ENCODE measurements at regions not wholly inside any gene's neighbourhood (a gene's known extent, or its start where the extent isn't known, plus 50 kb on each side); places are given as distances from the start of the nearest gene placed in this dataset.

DNA sequence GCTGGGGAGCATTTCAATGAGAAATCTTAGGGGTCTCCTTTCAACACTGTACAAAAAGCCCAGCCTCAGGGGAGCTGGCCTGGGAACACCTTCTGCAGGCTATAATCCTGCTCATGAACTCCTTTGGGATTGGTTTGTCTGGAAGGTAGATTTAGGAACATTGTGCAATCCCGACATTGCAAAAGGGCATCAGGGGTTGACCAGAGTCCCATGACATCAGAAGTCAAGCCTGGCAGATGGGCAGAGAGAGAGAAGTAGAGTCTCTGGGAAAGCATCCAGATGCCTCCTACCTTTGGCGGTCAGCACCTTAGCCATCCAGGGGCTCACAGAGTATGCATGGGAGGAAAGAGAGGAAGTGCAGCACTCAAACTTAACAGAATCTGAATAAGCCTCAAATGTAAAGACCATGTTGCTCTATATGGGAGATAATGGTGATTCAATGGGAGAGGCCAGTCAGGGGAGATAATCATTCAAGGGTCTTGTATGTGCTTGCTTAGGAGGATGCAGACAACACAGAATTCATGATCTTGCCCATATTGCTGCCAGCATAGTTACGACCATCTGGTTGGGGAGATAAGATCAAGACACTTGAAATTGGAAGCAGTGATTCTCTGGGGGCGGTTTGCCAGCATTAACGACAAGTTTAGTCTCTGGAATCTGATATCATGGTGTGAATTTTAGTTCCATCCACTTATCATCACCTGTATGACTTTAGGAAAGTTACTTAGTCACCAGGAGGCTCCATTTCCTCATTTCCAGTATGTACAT is 58.3 kb upstream of the UPP2 start:
- TF ChIP-seq CTCF (IDR thresholded peaks at IDR 0.05): no peak
- ATAC-seq: no peak
- intact Hi-C loops (cut with micrococcal nuclease): no loop called here

GRCh38 chr2:158042666-158043065 is 59.0 kb upstream of the UPP2 start:
- no peak overlapping the region for H3K4me3 Mint-ChIP-seq
- intact Hi-C loops (cut with micrococcal nuclease): no loop called here
- H3K4me1 Mint-ChIP-seq (ENCODE audit: low read depth): no peaks in the 10 kb centered on the region
- no peaks in the 10 kb centered on the region for H3K9me3 Mint-ChIP-seq
- ChIA-PET CTCF (interaction anchor here (1.5 kb wide), 1 partner anchor 9 kb away, joined by 6 read pairs; no protein-coding TSS in a partner anchor), POLR2A (no interaction called here)
- H3K27ac Mint-ChIP-seq: no peak overlapping the region
- TF ChIP-seq CTCF (IDR thresholded peaks at IDR 0.05): no peak
- no peak for ATAC-seq
- DNase-seq: no peak
- no peaks in the 10 kb centered on the region for H3K36me3 Mint-ChIP-seq (ENCODE audit: low read depth)
- peaks cover 2% of the 10 kb centered on the region for H3K27me3 Mint-ChIP-seq

More for the DNA sequence above, 58.3 kb upstream of the UPP2 start:
- no peak overlapping the region for H3K4me3 Mint-ChIP-seq
- POLR2A ChIA-PET: no interaction called here
- H3K36me3 Mint-ChIP-seq (ENCODE audit: low read depth): no peaks in the 10 kb centered on the region
- peaks cover 2% of the 10 kb centered on the region for H3K27me3 Mint-ChIP-seq
- no peaks in the 10 kb centered on the region for H3K4me1 Mint-ChIP-seq (ENCODE audit: low read depth)
- CTCF ChIA-PET: interaction anchor here (1.5 kb wide), 1 partner anchor 10 kb away, joined by 6 read pairs; no protein-coding TSS in a partner anchor
- no peak for DNase-seq
- H3K9me3 Mint-ChIP-seq: no peaks in the 10 kb centered on the region
- H3K27ac Mint-ChIP-seq: no peak overlapping the region

DNA sequence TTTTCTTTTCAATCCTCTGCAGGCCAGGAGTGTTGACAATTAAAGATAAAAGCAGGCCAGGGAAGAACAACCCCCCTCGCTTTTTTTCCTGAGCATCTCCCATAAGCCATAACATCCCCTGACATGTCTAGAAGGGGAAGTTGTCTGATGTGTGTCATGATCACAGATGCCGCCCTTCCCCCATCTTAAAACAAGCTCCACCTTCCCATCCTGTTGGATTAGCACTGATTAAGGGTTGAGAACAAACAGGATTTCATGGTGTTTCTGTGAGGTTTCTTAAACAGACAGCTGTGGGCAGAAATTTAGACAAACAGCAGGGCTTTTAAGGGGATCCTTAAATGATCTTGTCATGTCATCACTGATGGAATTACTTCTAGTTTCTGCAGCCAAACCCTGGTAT is 59.4 kb upstream of the UPP2 start:
- H3K4me1 Mint-ChIP-seq (ENCODE audit: low read depth): no peaks in the 10 kb centered on the region
- DNase-seq: no peak
- H3K27ac Mint-ChIP-seq: no peak overlapping the region
- H3K9me3 Mint-ChIP-seq: no peaks in the 10 kb centered on the region
- peaks cover 6% of the 10 kb centered on the region for H3K27me3 Mint-ChIP-seq
- intact Hi-C loops (cut with micrococcal nuclease): no loop called here
- POLR2A ChIA-PET: no interaction called here
- H3K4me3 Mint-ChIP-seq: no peak overlapping the region
- CTCF ChIA-PET: interaction anchor here (1.5 kb wide), 1 partner anchor 8 kb away, joined by 6 read pairs; no protein-coding TSS in a partner anchor
- ATAC-seq: no peak
- no peaks in the 10 kb centered on the region for H3K36me3 Mint-ChIP-seq (ENCODE audit: low read depth)
- no peak for TF ChIP-seq CTCF (IDR thresholded peaks at IDR 0.05)

GRCh38 chr2:158041400-158041799 is 60.3 kb upstream of the UPP2 start:
- no peak for DNase-seq
- CTCF ChIA-PET: interaction anchor here (1.8 kb wide), 1 partner anchor 17 kb away, joined by 6 read pairs; no protein-coding TSS in a partner anchor
- peaks cover 7% of the 10 kb centered on the region for H3K27me3 Mint-ChIP-seq
- H3K9me3 Mint-ChIP-seq: no peaks in the 10 kb centered on the region
- H3K27ac Mint-ChIP-seq: no peak overlapping the region
- TF ChIP-seq CTCF (IDR thresholded peaks at IDR 0.05): no peak
- POLR2A ChIA-PET: no interaction called here
- ATAC-seq: no peak
- H3K4me1 Mint-ChIP-seq (ENCODE audit: low read depth): no peaks in the 10 kb centered on the region
- intact Hi-C loops (cut with micrococcal nuclease): no loop called here
- no peaks in the 10 kb centered on the region for H3K36me3 Mint-ChIP-seq (ENCODE audit: low read depth)
- no peak overlapping the region for H3K4me3 Mint-ChIP-seq

DNA sequence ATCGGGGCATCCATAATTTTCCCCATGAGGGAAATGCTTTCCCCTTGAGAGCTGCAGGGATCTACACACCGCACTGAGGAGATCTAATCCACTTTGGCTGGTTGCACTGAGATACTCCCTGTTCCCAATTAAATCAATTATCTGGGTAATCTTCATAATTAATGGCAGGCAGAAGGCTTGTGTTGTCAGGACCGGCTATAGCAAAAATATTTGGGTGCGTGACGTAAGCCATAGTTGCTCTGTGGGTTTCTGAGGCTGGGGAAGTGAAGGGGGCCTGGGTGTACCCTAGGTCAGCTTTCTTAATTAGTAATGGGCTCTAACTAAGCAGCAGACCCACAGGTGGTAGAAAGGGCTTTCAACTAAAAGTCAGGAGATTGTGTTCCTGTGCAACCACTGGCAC is 62.8 kb upstream of the UPP2 start:
- ATAC-seq (no peak), DNase-seq (no peak)
- H3K9me3 Mint-ChIP-seq: no peaks in the 10 kb centered on the region
- H3K4me1 Mint-ChIP-seq (ENCODE audit: low read depth): no peaks in the 10 kb centered on the region
- TF ChIP-seq CTCF (IDR thresholded peaks at IDR 0.05): no peak
- H3K27me3 Mint-ChIP-seq: peaks cover 16% of the 10 kb centered on the region
- H3K36me3 Mint-ChIP-seq (ENCODE audit: low read depth): no peaks in the 10 kb centered on the region
- H3K27ac Mint-ChIP-seq: no peak overlapping the region
- ChIA-PET CTCF (interaction anchor here (0.8 kb wide), 1 partner anchor 14 kb away, joined by 3 read pairs; no protein-coding TSS in a partner anchor), POLR2A (no interaction called here)
- intact Hi-C loops (cut with micrococcal nuclease): no loop called here
- no peak overlapping the region for H3K4me3 Mint-ChIP-seq
